ENCODE measurements at regions not wholly inside any gene's neighbourhood (a gene's known extent, or its start where the extent isn't known, plus 50 kb on each side); places are given as distances from the start of the nearest gene placed in this dataset.

- TF ChIP-seq RAD21 (IDR thresholded peaks at IDR 0.05) (no peak), HNF4G (IDR thresholded peaks at IDR 0.05) (no peak), EGR1 (IDR thresholded peaks at IDR 0.05; ENCODE audit: low read depth in 2 of 2) (no peak)
Measured at GRCh38 chrX:150167482-150168324, 195.4 kb upstream of the MAMLD1 start (continued).

GRCh38 chrX:150182161-150182560, 181.0 kb upstream of the MAMLD1 start:
- no peak overlapping the region for H3K9ac ChIP-seq (ENCODE audit: low read depth in 1 of 2, low read length in 2 of 2)
- TF ChIP-seq RXRA (IDR thresholded peaks at IDR 0.05) (no peak), JUND (IDR thresholded peaks at IDR 0.05) (no peak)
- no peaks in the 10 kb centered on the region for H3K27me3 ChIP-seq (ENCODE audit: control insufficient read depth in 4 of 4, insufficient read depth in 4 of 4, low read length in 3 of 4)
- H3K4me3 ChIP-seq (ENCODE audit: low read depth in 1 of 3, low read length in 3 of 3): no peak overlapping the region
- no peaks in the 10 kb centered on the region for H3K9me3 ChIP-seq (ENCODE audit: control insufficient read depth in 4 of 4, low read length in 3 of 4)
- H3K4me1 ChIP-seq (ENCODE audit: control insufficient read depth in 4 of 4, insufficient read depth in 4 of 4, low read length in 3 of 4): no peaks in the 10 kb centered on the region
- no peaks in the 10 kb centered on the region for H3K36me3 ChIP-seq (ENCODE audit: control insufficient read depth in 4 of 4, insufficient read depth in 3 of 4, low read depth in 1 of 4, low read length in 3 of 4)
- no peak overlapping the region for H3K27ac ChIP-seq (ENCODE audit: low read depth in 1 of 2, low read length in 2 of 2)
- no peak for DNase-seq (ENCODE audit: low spot score)

- no peaks in the 10 kb centered on the region for H3K36me3 ChIP-seq (ENCODE audit: control insufficient read depth in 4 of 4, insufficient read depth in 3 of 4, low read depth in 1 of 4, low read length in 3 of 4)
- 78% methylated on average over 3 of the region's 3 CpGs for WGBS
- H3K27me3 ChIP-seq (ENCODE audit: control insufficient read depth in 4 of 4, insufficient read depth in 4 of 4, low read length in 3 of 4): no peaks in the 10 kb centered on the region
- no peaks in the 10 kb centered on the region for H3K9me3 ChIP-seq (ENCODE audit: control insufficient read depth in 4 of 4, low read length in 3 of 4)
- H3K4me3 ChIP-seq (ENCODE audit: low read depth in 1 of 3, low read length in 3 of 3): no peak overlapping the region
- no peak overlapping the region for H3K27ac ChIP-seq (ENCODE audit: low read depth in 1 of 2, low read length in 2 of 2)
- no peak for DNase-seq (ENCODE audit: low spot score)
- no peaks in the 10 kb centered on the region for H3K4me1 ChIP-seq (ENCODE audit: control insufficient read depth in 4 of 4, insufficient read depth in 4 of 4, low read length in 3 of 4)
- no peak overlapping the region for H3K9ac ChIP-seq (ENCODE audit: low read depth in 1 of 2, low read length in 2 of 2)
- no peak for TF ChIP-seq MAX (IDR thresholded peaks at IDR 0.05)
- TF ChIP-seq ZBTB33 (IDR thresholded peaks at IDR 0.05): no peak
- no peak for TF ChIP-seq ATF3 (IDR thresholded peaks at IDR 0.05)
- TF ChIP-seq CTCF (IDR thresholded peaks at IDR 0.05; ENCODE audit: low read depth, low read length, missing input control): no peak
- no peak for TF ChIP-seq RXRA (IDR thresholded peaks at IDR 0.05)
- no peak for TF ChIP-seq SP1 (IDR thresholded peaks at IDR 0.05)
- no peak for TF ChIP-seq FOXA1 (IDR thresholded peaks at IDR 0.05)
- TF ChIP-seq GABPA (IDR thresholded peaks at IDR 0.05 in 1 of 2, conservative IDR thresholded peaks at IDR 0.05 in 1 of 2): no peak
- no peak for TF ChIP-seq YY1 (IDR thresholded peaks at IDR 0.05)
- no peak for TF ChIP-seq JUND (IDR thresholded peaks at IDR 0.05)
- TF ChIP-seq TAF1 (conservative IDR thresholded peaks at IDR 0.05): no peak
- TF ChIP-seq HNF4G (IDR thresholded peaks at IDR 0.05): no peak
- no peak for TF ChIP-seq NR2F2 (IDR thresholded peaks at IDR 0.05)
- no peak for TF ChIP-seq RAD21 (IDR thresholded peaks at IDR 0.05)
- TF ChIP-seq HNF4A (conservative IDR thresholded peaks at IDR 0.05): no peak
- no peak for TF ChIP-seq REST (IDR thresholded peaks at IDR 0.05)
- no peak for TF ChIP-seq FOXA2 (IDR thresholded peaks at IDR 0.05)
Measured at GRCh38 chrX:150184491-150184890, 178.6 kb upstream of the MAMLD1 start.
